Activated naive CD4-positive, alpha-beta T cell treated with anti-CD3 and anti-CD28 coated beads, Interleukin-2, amount 10 ng/mL, durations not matched to agents 7 days and 5 days (primary cell): ENCODE measurements at regions not wholly inside any gene's neighbourhood (a gene's known extent, or its start where the extent isn't known, plus 50 kb on each side); places are given as distances from the start of the nearest gene placed in this dataset.
"Not testable (repeated sequence)": the region's sequence is repeated elsewhere in the genome, so short reads cannot be mapped to it uniquely, and the experiment has no call there.

Experiments
- CTCF ChIA-PET: fragments of 350-600 bp; sonication (Branson Sonifier 250); formaldehyde crosslinking; loops from one replicate; lab custom pipeline; 2021; ENCODE audit warnings: antibody characterized with exemption; lab: Charles Lee
- DNase-seq: peaks from one replicate; pipeline ENCODE4 v3.0.0-alpha.2; 2020
- H3K27ac Mint-ChIP-seq: one replicate; pipeline ENCODE4 v1.8.0; 2021; ENCODE audit warnings: mild to moderate bottlenecking, moderate library complexity, mixed read lengths
- H3K27me3 Mint-ChIP-seq: one replicate; pipeline ENCODE4 v1.8.0; 2021; ENCODE audit warnings: mild to moderate bottlenecking, mixed read lengths
- H3K36me3 Mint-ChIP-seq: one replicate; pipeline ENCODE4 v1.8.0; 2021; ENCODE audit warnings: mixed read lengths
- H3K4me1 Mint-ChIP-seq: one replicate; pipeline ENCODE4 v1.8.0; 2021; ENCODE audit warnings: mixed read lengths
- H3K4me3 Mint-ChIP-seq: one replicate; pipeline ENCODE4 v1.8.0; 2021; ENCODE audit warnings: mild to moderate bottlenecking, moderate library complexity, mixed read lengths
- H3K9me3 Mint-ChIP-seq: one replicate; pipeline ENCODE4 v1.8.0; 2021; ENCODE audit warnings: mixed read lengths

- no peaks in the 10 kb centered on the region for H3K4me1 Mint-ChIP-seq
- H3K27ac Mint-ChIP-seq = no peak overlapping the region
- CTCF ChIA-PET = interaction anchor here (0.6 kb wide), 2 partner anchors 141 to 858 kb away, joined by 3 read pairs; no protein-coding TSS in a partner anchor
- no peaks in the 10 kb centered on the region for H3K27me3 Mint-ChIP-seq
- no peak overlapping the region for H3K4me3 Mint-ChIP-seq
- no peaks in the 10 kb centered on the region for H3K36me3 Mint-ChIP-seq
- H3K9me3 Mint-ChIP-seq = no peaks in the 10 kb centered on the region
- no peak for DNase-seq
Observed at GRCh38 chr2:31660812-31661335, 80.1 kb upstream of the SRD5A2 start.

GRCh38 chr2:31660165-31660564, 79.4 kb upstream of the SRD5A2 start:
- H3K9me3 Mint-ChIP-seq = no peaks in the 10 kb centered on the region
- DNase-seq = no peak
- H3K27me3 Mint-ChIP-seq = no peaks in the 10 kb centered on the region
- no peaks in the 10 kb centered on the region for H3K4me1 Mint-ChIP-seq
- no peak overlapping the region for H3K27ac Mint-ChIP-seq
- no peaks in the 10 kb centered on the region for H3K36me3 Mint-ChIP-seq
- CTCF ChIA-PET = no interaction called here
- H3K4me3 Mint-ChIP-seq = no peak overlapping the region

- no peak for DNase-seq
- Mint-ChIP-seq H3K27ac (no peak overlapping the region), H3K4me1 (no peaks in the 10 kb centered on the region), H3K4me3 (no peak overlapping the region), H3K9me3 (no peaks in the 10 kb centered on the region), H3K36me3 (no peaks in the 10 kb centered on the region), H3K27me3 (no peaks in the 10 kb centered on the region)
- CTCF ChIA-PET = no interaction called here
Observed at GRCh38 chr2:31654241-31654640, 73.5 kb upstream of the SRD5A2 start.

GRCh38 chr2:31651736-31652135, 71.0 kb upstream of the SRD5A2 start:
- H3K4me1 Mint-ChIP-seq = no peaks in the 10 kb centered on the region
- no peaks in the 10 kb centered on the region for H3K27me3 Mint-ChIP-seq
- no peaks in the 10 kb centered on the region for H3K36me3 Mint-ChIP-seq
- CTCF ChIA-PET = no interaction called here
- H3K9me3 Mint-ChIP-seq = no peaks in the 10 kb centered on the region
- H3K27ac Mint-ChIP-seq = no peak overlapping the region
- no peak for DNase-seq
- no peak overlapping the region for H3K4me3 Mint-ChIP-seq

GRCh38 chr2:31651267-31651666, 70.5 kb upstream of the SRD5A2 start:
- CTCF ChIA-PET = no interaction called here
- H3K4me3 Mint-ChIP-seq = no peak overlapping the region
- H3K9me3 Mint-ChIP-seq = no peaks in the 10 kb centered on the region

GRCh38 chr2:31644551-31644950, 63.8 kb upstream of the SRD5A2 start:
- Mint-ChIP-seq H3K4me1 (no peaks in the 10 kb centered on the region), H3K27ac (no peak overlapping the region), H3K27me3 (peaks cover 7% of the 10 kb centered on the region), H3K9me3 (no peaks in the 10 kb centered on the region), H3K4me3 (no peak overlapping the region), H3K36me3 (no peaks in the 10 kb centered on the region)
- DNase-seq = no peak
- CTCF ChIA-PET = no interaction called here

More at GRCh38 chr2:31651267-31651666, 70.5 kb upstream of the SRD5A2 start:
- H3K36me3 Mint-ChIP-seq = no peaks in the 10 kb centered on the region
- no peaks in the 10 kb centered on the region for H3K4me1 Mint-ChIP-seq
- no peak overlapping the region for H3K27ac Mint-ChIP-seq
- H3K27me3 Mint-ChIP-seq = no peaks in the 10 kb centered on the region
- no peak for DNase-seq

- Mint-ChIP-seq H3K36me3 (no peaks in the 10 kb centered on the region), H3K4me3 (no peak overlapping the region), H3K27me3 (peaks cover 7% of the 10 kb centered on the region), H3K4me1 (no peaks in the 10 kb centered on the region), H3K9me3 (no peaks in the 10 kb centered on the region), H3K27ac (no peak overlapping the region)
- CTCF ChIA-PET = no interaction called here
- DNase-seq = no peak
Observed at GRCh38 chr2:31642707-31643106, 62.0 kb upstream of the SRD5A2 start.

GRCh38 chr2:31632201-31632600, 51.5 kb upstream of the SRD5A2 start:
- H3K4me3 Mint-ChIP-seq, H3K4me1 Mint-ChIP-seq, DNase-seq, H3K36me3 Mint-ChIP-seq, H3K9me3 Mint-ChIP-seq, CTCF ChIA-PET, H3K27me3 Mint-ChIP-seq, H3K27ac Mint-ChIP-seq: not testable (repeated sequence)
